HCT116 (cell line): ENCODE measurements at regions not wholly inside any gene's neighbourhood (a gene's known extent, or its start where the extent isn't known, plus 50 kb on each side); places are given as distances from the start of the nearest gene placed in this dataset.

Experiments used
- ATAC-seq: fragments of 200-7000 bp; cut with Tn5 transposase; 2 replicates; pipeline ENCODE4 v1.9.1; 2020; ENCODE audit warnings: mild to moderate bottlenecking, moderate library complexity
- BruUV-seq: library from RNA; stranded (reverse); fragments of 400-500 nt; replicated peaks from 2 replicates; lab custom pipeline; 2021; lab: Mats Ljungman, UMichigan
- CTCF ChIA-PET: fragments of 300-600 bp; sonication (Branson Sonifier 250); formaldehyde crosslinking; loops from one replicate; lab custom pipeline; 2021; ENCODE audit warnings: antibody characterized with exemption; lab: Charles Lee
- POLR2A ChIA-PET: fragments of 300-600, 350-600 bp; sonication (Branson Sonifier 250); formaldehyde crosslinking; loops from one replicate; lab custom pipeline; 2021; ENCODE audit warnings: antibody characterized with exemption; lab: Charles Lee
- RAD21 ChIA-PET, 2 experiments: fragments of 300-600 bp; sonication (Branson Sonifier 250); formaldehyde crosslinking; loops; one replicate each; lab custom pipeline; 2023; ENCODE audit warnings: low total read pairs in 2 of 2; ENCODE audit not compliant: uncharacterized antibody in 2 of 2, unreplicated experiment in 2 of 2, low non-redundant PET in 1 of 2; lab: Charles Lee
- DNase-seq: peaks from one replicate; pipeline ENCODE4 v3.0.0-alpha.2; 2010; ENCODE audit warnings: low read depth, low spot score
- H2AFZ ChIP-seq: fragments of 200-600 bp; shearing (Covaris generic), sonication (generic); 2 replicates; pipeline ENCODE4 v1.6.1; 2017; ENCODE audit warnings: low read depth, mixed run types, mixed read lengths, antibody characterized with exemption, low read length; ENCODE audit not compliant: poor library complexity, severe bottlenecking
- H3K27ac ChIP-seq: 2 replicates; pipeline ENCODE4 v1.5.1; 2012; ENCODE audit warnings: low read depth, low read length
- H3K27me3 ChIP-seq: fragments of 200-600 bp; sonication (generic); 2 replicates; pipeline ENCODE4 v1.6.1; 2016; ENCODE audit warnings: mixed run types, low read length, mixed read lengths; ENCODE audit not compliant: insufficient read depth
- H3K36me3 ChIP-seq, 2 experiments: fragments of 200-500 bp in 1 of 2; fragments of 200-600 bp in 1 of 2; sonication (Bioruptor generic) in 1 of 2; sonication (generic) in 1 of 2; 2 replicates each; pipeline versions ENCODE4 v1.5.1 to v1.6.1; 2014 to 2016; ENCODE audit warnings: low read length in 2 of 2, inconsistent platforms in 1 of 2, mixed read lengths in 1 of 2, mixed run types in 1 of 2; ENCODE audit not compliant: insufficient read depth in 2 of 2, control insufficient read depth in 1 of 2
- H3K4me1 ChIP-seq, 2 experiments: fragments of 200-600 bp in 1 of 2; sonication (generic) in 1 of 2; 2 replicates each; pipeline versions ENCODE4 v1.5.1 to v1.6.1; 2012 to 2017; ENCODE audit warnings: low read length in 2 of 2, inconsistent platforms in 1 of 2, mild to moderate bottlenecking in 1 of 2, mixed read lengths in 1 of 2, mixed run types in 1 of 2, moderate library complexity in 1 of 2; ENCODE audit not compliant: insufficient read depth in 2 of 2, control insufficient read depth in 1 of 2
- H3K4me2 ChIP-seq: fragments of 200-600 bp; sonication (generic); 2 replicates; pipeline ENCODE4 v1.6.1; 2017; ENCODE audit warnings: mixed run types, low read length, mixed read lengths
- H3K4me3 ChIP-seq, 2 experiments: fragments of 200-600 bp in 1 of 2; sonication (generic) in 1 of 2; replicated peaks in 1 of 2; 2 replicates each; pipeline ENCODE4 v1.5.1; 2011 to 2016; ENCODE audit warnings: low read length in 2 of 2, control low read depth in 1 of 2, low read depth in 1 of 2, mild to moderate bottlenecking in 1 of 2, mixed read lengths in 1 of 2, mixed run types in 1 of 2
- H3K79me2 ChIP-seq: fragments of 200-600 bp; sonication (generic); 2 replicates; pipeline ENCODE4 v1.6.1; 2017; ENCODE audit warnings: mild to moderate bottlenecking, mixed run types, low read length, moderate library complexity, mixed read lengths; ENCODE audit not compliant: insufficient read depth
- H3K9ac ChIP-seq: fragments of 200-600 bp; sonication (generic); 2 replicates; pipeline ENCODE4 v1.6.1; 2016; ENCODE audit warnings: low read length, mixed read lengths
- H3K9me2 ChIP-seq: fragments of 200-600 bp; sonication (generic), shearing (Covaris generic); 2 replicates; pipeline ENCODE4 v1.6.1; 2017; ENCODE audit warnings: mixed run types, mild to moderate bottlenecking, moderate library complexity; ENCODE audit not compliant: insufficient read depth
- H3K9me3 ChIP-seq, 2 experiments: fragments of 200-500 bp in 1 of 2; fragments of 200-600 bp in 1 of 2; sonication (Bioruptor generic) in 1 of 2; sonication (generic) in 1 of 2; 2 replicates each; pipeline ENCODE4 v1.6.1; 2014 to 2017; ENCODE audit warnings: low read length in 2 of 2, mixed read lengths in 2 of 2, inconsistent platforms in 1 of 2, low read depth in 1 of 2, mild to moderate bottlenecking in 1 of 2, mixed run types in 1 of 2, moderate library complexity in 1 of 2; ENCODE audit not compliant: control insufficient read depth in 1 of 2, insufficient read depth in 1 of 2
- H4K20me1 ChIP-seq: fragments of 200-600 bp; sonication (generic), shearing (Covaris generic); 2 replicates; pipeline ENCODE4 v1.6.1; 2017; ENCODE audit warnings: mixed run types, mild to moderate bottlenecking, moderate library complexity; ENCODE audit not compliant: insufficient read depth
- ATF3 ChIP-seq: IDR thresholded peaks from 2 replicates; pipeline ENCODE4 v1.6.1; 2012
- CBX3 ChIP-seq: IDR thresholded peaks from 2 replicates; pipeline ENCODE4 v1.6.1; 2012; ENCODE audit warnings: low read depth
- CEBPB ChIP-seq: IDR thresholded peaks from 2 replicates; pipeline ENCODE4 v1.6.1; 2012; ENCODE audit warnings: low read depth
- CTCF ChIP-seq, 3 experiments: fragments of 200-600 bp in 1 of 3; sonication (generic) in 1 of 3; IDR thresholded peaks in 2 of 3; conservative IDR thresholded peaks in 1 of 3; 2 replicates each; pipeline ENCODE4 v1.5.1; 2012 to 2017; ENCODE audit warnings: low read depth in 2 of 3, low read length in 2 of 3, antibody characterized with exemption in 1 of 3, borderline replicate concordance in 1 of 3, control low read depth in 1 of 3, mild to moderate bottlenecking in 1 of 3, mixed read lengths in 1 of 3, mixed run types in 1 of 3, moderate library complexity in 1 of 3; ENCODE audit not compliant: insufficient read depth in 1 of 3
- EGR1 ChIP-seq: IDR thresholded peaks from 2 replicates; pipeline ENCODE4 v1.6.1; 2012; ENCODE audit warnings: low read depth
- EZH2 ChIP-seq: fragments of 200-600 bp; sonication (generic); IDR thresholded peaks from 2 replicates; pipeline ENCODE4 v1.6.1; 2017; ENCODE audit warnings: antibody characterized with exemption, mixed run types
- JUND ChIP-seq: IDR thresholded peaks from 2 replicates; pipeline ENCODE4 v1.6.1; 2012
- POLR2A ChIP-seq: IDR thresholded peaks from 2 replicates; pipeline ENCODE4 v1.7.0; 2011; ENCODE audit warnings: borderline replicate concordance; ENCODE audit not compliant: insufficient read depth, insufficient read length; ENCODE audit errors: extremely low read depth
- POLR2AphosphoS5 ChIP-seq: IDR thresholded peaks from 2 replicates; pipeline ENCODE4 v1.6.1; 2011; ENCODE audit warnings: mild to moderate bottlenecking, low read depth, low read length, moderate library complexity
- RAD21 ChIP-seq: IDR thresholded peaks from 2 replicates; pipeline ENCODE4 v1.6.1; 2012; ENCODE audit warnings: low read depth, mild to moderate bottlenecking
- REST ChIP-seq: IDR thresholded peaks from 2 replicates; pipeline ENCODE4 v1.6.1; 2012; ENCODE audit warnings: low read depth
- SIN3A ChIP-seq: IDR thresholded peaks from 2 replicates; pipeline ENCODE4 v1.6.1; 2012; ENCODE audit warnings: low read depth
- SP1 ChIP-seq: IDR thresholded peaks from 2 replicates; pipeline ENCODE4 v1.6.1; 2012; ENCODE audit warnings: low read depth
- SRF ChIP-seq: IDR thresholded peaks from 2 replicates; pipeline ENCODE4 v1.6.1; 2012; ENCODE audit warnings: low read depth
- ZBTB33 ChIP-seq: IDR thresholded peaks from 2 replicates; pipeline ENCODE4 v1.6.1; 2011; ENCODE audit warnings: mild to moderate bottlenecking, low read length, moderate library complexity; ENCODE audit not compliant: insufficient replicate concordance; ENCODE audit errors: extremely low read depth
- ZNF274 ChIP-seq: fragments of 200-500 bp; sonication (Bioruptor generic); IDR thresholded peaks from 2 replicates; pipeline ENCODE4 v1.6.1; 2014; ENCODE audit warnings: mild to moderate bottlenecking, low read depth, low read length, inconsistent platforms
- intact Hi-C: fragments of 100-400 bp; cut with micrococcal nuclease; formaldehyde crosslinking; loops from 2 replicates; pipeline ENCODE4 v1.10.0; 2022

DNA sequence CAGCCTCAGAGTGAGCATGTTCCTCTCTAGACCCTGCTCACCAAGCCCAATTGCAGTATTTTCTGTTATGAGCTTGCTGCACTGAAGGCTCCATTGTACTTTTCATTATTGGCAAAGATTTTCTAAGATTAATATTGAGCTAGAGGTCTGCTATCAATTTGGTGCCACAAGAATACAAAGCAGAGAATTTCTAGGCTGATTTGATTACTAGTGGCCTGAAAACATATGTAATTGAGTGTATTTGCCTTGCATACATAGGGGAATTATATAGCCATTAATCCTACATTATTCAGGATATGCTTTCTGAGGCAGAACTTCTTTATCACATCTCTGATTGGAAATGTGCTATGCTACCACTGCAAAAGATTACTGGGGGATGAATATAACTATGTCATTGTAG lies 322.9 kb upstream of the ZC3H12C start:
- ATAC-seq (no peak), DNase-seq (no peak)
- no peaks in the 10 kb centered on the region for H3K9me3 ChIP-seq
- intact Hi-C loops: no loop called here
- H2AFZ ChIP-seq: no peak overlapping the region
- RAD21 ChIA-PET: no interaction called here
- no peaks in the 10 kb centered on the region for H4K20me1 ChIP-seq
- POLR2A ChIA-PET: no interaction called here
- no peaks in the 10 kb centered on the region for H3K9me2 ChIP-seq
- H3K36me3 ChIP-seq: no peaks in the 10 kb centered on the region
- no peaks in the 10 kb centered on the region for H3K4me1 ChIP-seq
- CTCF ChIA-PET: no interaction called here
- H3K4me2 ChIP-seq: no peak overlapping the region
- no peaks in the 10 kb centered on the region for H3K79me2 ChIP-seq
- TF ChIP-seq ZNF274 (no peak), SIN3A (no peak), CTCF (IDR thresholded peaks at IDR 0.05 in 2 of 3, conservative IDR thresholded peaks at IDR 0.05 in 1 of 3; ENCODE audit: borderline replicate concordance in 1 of 3, insufficient read depth in 1 of 3, low read depth in 2 of 3, low read length in 2 of 3) (no peak), SP1 (no peak), EZH2 (no peak), POLR2AphosphoS5 (no peak), ATF3 (no peak), REST (no peak), RAD21 (no peak), POLR2A (no peak), JUND (no peak), ZBTB33 (no peak), CEBPB (no peak), SRF (no peak), EGR1 (no peak), CBX3 (no peak)
- TF ChIP-seq, all 23 proteins: peak for 0
- Histone ChIP-seq H3K9ac (no peak overlapping the region), H3K4me3 (no peak overlapping the region), H3K27ac (no peak overlapping the region), H3K27me3 (no peaks in the 10 kb centered on the region)
- no TSS peak for BruUV-seq
